Middle frontal gyrus (tissue), 1 donor: ENCODE measurements at regions not wholly inside any gene's neighbourhood (a gene's known extent, or its start where the extent isn't known, plus 50 kb on each side); places are given as distances from the start of the nearest gene placed in this dataset.

Experiments
- DNase-seq: peaks from one replicate; pipeline ENCODE4 v3.0.0-alpha.2; 2015; ENCODE audit warnings: low spot score; ENCODE audit errors: extremely low spot score

GRCh38 chr6:170021579-170021978 is 269.3 kb downstream of the DLL1 start:
- no peak for DNase-seq

DNA sequence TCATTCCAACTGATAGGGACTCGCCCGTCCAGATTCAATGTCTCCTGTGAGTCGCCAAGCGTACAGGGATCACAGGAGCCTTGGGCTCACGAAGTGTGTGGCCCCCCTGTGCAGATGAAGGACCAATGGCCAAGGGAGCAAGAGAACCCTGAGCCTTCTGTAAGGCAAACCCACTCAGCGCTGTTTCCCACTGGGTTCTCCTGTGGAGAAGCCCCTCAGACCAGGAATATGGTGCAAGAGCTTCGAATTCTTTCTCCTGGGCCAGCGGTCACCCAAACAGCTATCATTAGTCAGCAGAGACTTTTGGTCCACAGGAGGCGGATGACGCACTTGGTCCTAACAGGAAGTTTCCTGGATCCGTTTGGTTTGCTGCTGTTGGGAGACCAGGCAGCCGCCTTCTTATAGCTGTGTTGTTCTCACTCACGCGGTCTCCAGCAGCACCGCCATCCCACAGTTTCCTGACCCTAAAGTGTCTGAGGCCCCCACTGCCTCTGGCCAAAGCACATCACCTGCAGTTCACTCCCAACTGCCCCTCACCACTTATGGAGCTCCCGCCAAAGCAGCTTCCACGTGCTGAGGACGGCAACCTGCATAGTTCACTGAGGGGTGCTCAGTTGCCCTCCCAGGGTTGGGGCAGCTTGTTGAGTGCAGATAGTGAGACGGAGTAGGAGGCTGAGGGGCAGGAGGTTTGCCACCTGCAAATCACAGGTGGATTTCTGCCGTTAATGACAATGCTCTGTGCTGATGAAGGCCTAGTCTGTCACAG is 268.6 kb downstream of the ERMARD start:
- no peak for DNase-seq

GRCh38 chr6:170018936-170019817 is 267.8 kb downstream of the ERMARD start:
- no peak for DNase-seq

DNA sequence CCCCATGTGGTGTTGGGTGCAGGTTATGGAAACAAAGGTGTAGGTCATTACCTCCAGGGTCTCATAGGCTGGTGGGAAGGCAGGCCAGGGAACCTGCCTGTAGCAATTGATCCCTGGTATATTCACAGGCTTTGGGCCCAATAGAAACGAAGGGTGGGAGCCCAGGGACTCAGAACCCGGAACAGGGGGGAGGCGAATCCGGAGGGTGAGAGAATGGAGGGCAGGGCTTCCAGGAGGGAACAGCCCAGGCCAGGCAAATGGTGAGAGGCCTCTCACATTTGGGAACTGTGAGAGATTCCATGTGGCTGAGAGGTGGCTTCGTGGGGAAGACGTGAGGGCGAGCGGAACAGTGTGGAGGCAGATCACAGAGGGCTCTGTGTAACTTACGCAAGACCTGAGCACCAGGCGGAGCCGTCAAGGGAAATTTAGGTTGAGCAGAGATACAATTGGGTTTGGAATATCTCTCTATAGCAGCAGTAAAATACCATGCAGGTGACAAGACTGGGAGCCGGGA is 267.1 kb downstream of the ERMARD start:
- no peak for DNase-seq

- DNase-seq = no peak
These were observed 266.3 kb downstream of the ERMARD start for GRCh38 chr6:170017603-170018320.

GRCh38 chr6:170013815-170014214 is 262.4 kb downstream of the ERMARD start:
- DNase-seq = no peak

DNA sequence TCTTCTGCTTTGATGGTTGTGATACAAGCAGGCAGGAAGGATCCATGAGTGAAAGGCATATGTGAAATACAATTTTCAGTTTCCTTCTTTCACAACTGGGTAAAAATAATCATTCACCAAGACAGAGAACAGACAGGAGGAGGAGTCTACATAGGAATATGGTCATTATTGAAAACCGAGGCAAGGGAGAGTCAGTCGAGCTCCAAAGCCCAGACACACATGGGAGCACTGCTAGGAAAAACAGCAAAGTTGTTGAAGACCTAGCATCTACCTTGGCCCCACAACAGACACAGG is 260.6 kb downstream of the ERMARD start:
- no peak for DNase-seq

DNA sequence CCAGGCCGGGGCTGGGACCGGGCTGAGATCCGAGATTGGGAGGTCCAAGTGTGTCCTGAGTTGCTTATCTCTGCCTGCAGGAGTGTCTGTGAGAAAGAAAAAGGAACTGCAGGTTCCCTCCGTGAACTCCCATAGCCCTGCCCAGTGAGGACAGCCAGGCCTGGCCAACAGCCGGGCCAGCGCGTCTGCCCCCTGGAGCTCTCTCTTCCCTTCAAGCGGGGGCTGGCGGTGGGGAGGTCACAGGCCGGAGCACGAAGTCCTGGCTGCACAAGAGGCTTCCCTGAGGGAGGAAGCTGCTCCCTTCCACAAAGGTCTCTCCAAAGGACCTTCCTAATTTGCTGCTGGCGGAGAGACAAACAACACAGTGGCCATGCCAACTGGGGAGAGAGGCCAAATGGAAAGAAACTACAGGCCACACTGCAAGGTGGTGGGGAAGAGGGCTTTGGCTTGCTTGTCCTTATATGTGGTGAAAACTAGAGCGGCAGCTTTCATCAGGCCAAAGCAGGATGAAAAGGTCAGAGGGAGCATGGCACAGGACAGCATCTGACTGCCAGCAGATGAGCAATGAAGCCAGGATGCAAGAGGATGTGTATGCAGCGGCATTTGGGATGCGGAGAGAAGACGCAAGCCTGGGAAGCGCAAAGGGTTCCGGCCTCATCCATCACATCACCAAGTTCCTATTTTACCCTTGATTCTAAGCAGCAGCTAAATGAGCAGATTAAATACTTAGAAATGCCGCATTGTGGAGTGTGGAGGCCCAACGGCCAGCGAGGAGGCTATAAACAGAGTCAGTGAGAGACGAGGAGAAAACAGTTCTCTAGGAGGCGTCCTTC is 260.0 kb downstream of the ERMARD start:
- no peak for DNase-seq

DNA sequence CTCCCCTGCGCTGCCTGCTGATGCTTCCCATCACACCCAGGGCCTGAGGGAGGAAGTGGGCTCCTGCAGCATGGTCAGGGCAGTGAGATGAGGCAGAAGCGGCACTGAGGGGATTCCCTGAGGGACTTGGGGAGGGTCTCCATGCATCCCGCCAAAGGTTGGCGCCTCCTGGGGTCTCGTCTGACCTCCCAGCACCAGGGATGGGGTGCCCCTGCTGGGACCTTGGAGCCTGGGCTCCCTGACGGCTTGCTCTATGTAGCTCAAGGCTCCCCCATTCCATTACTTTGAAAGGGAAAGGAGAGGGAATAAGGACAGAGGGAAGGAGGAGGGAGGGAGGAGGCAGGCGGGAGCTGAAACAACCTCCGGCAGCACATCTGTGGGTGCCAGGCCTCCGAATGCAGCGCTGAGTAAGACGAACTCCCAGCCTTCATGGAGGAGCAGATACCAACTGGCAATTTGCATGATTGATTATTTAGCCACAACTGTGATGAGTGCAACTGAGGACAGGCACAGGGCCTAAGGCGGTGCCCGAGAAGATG is 259.3 kb downstream of the ERMARD start:
- no peak for DNase-seq

DNA sequence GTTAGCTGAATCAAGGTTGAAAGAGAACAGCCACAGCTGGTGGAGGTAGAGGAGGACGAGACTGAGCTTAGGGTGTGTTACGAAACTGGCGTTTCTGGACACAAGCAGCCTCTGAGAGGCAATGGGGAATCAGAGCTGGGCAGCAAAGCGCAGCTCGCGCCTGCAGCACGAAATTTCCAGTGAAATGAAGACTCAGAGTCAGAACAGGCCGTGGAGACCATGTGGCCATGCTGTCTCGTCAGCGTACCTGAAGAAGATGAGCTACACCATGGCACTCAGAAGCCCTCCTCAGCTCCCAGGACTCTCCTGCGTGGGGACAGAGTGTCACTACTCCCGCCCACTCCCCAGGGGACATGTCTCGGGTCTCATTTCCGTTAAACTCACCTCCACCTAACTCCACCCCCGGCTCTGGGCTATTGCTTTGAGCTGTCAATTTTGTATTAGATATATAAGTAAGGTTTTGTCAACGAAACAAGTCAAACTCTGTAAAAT is 256.9 kb downstream of the ERMARD start:
- no peak for DNase-seq

GRCh38 chr6:170007468-170008293 is 256.3 kb downstream of the ERMARD start:
- DNase-seq = no peak

DNA sequence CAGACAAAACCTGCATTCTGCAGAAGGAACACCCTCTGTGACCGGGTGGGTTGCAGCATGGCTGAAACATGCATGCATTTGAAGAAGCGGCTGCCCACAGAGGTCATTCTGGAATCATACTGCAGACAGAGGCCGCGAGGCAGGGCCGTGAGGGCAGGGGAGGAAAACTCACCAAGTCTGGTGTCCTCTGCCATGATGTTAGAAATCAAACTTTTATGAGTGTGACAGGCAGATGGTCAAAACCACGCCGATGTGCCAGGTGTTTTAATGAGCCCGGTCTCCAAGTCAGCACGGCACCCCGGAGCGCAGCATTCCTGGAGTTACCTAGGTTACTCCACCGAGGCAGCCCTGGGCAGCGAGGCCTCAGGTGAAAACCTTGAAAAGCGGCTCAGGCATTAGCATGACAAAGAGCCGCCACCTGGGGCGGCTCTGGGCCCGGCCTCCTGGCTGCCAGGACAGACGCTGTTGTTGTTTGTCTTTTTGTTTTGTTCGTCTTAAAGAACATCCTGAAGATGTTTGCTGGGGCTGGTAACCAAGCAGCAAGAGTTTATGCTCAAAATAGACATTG is 255.6 kb downstream of the ERMARD start:
- DNase-seq = no peak

GRCh38 chr6:170006071-170006899 is 254.9 kb downstream of the ERMARD start:
- DNase-seq = no peak

DNA sequence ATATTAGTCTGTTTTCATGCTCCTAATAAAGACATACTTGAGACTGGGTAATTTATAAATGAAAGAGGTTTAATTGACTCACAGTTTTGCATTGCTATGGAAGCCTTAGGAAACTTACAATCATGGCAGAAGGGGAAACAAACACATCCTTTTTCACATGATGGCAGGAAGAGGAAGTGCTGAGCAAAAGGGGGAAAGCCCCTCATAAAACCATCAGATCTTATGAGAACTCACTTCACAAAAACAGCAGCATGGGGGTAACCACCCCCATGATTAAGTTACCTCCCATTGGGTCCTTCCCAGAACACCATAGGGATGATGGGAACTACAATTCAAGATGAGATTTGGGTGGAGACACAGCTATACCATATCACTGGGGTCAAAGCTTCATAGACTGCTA is 254.2 kb downstream of the ERMARD start:
- no peak for DNase-seq

GRCh38 chr6:170004585-170005210 is 253.3 kb downstream of the ERMARD start:
- DNase-seq = no peak

DNA sequence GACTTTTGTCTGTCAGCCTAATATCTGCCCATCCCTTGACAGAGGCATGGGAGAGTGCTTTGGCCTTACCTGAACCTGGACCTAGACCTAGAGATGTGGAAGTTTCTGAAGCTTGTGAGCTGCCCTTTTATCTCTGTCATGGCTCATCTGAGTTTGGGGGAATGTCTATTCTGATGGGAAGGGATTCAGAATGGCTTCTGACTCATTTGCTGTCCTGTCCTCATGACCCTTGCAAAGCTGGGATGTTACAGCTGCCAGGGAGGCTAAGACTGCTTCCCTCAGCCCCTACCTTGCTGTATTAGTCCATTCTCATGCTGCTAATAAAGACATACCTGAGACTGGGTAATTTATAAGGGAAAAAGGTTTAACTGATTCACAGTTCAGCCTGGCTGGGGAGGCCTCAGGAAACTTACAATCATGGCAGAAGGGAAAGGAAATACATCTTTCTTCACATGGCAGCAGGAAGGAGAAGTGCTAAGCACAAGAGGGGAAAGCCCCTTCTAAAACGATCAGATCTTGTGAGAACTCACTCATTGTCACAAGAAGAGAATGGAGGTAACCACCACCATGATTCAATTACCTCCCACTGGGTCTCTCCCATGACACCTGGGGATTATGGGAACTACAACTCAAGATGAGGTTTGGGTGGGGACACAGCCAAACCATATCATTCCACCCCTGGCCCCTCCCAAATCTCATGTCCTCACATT is 252.2 kb downstream of the ERMARD start:
- no peak for DNase-seq

DNA sequence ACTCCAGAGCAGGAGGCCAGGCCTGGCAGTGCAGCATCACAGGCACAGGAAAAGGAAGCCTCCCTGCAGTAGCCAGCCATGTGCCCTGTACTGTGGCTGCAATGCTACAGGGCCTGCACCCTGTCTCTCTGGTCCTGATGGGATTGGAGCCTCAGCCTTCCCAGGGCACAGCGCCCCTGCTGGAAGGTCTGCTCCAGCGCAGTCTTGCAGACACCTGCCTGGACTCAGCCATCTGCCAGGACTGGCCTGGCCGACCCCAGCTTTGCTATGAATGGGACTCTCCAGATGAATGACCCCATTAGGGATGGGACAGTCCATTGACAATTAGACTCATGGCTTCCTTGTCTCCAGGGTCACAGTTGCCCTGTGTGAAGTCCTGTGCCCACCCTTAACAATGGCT is 251.6 kb downstream of the ERMARD start:
- no peak for DNase-seq
